ENCODE measurements at regions not wholly inside any gene's neighbourhood (a gene's known extent, or its start where the extent isn't known, plus 50 kb on each side); places are given as distances from the start of the nearest gene placed in this dataset.

DNA sequence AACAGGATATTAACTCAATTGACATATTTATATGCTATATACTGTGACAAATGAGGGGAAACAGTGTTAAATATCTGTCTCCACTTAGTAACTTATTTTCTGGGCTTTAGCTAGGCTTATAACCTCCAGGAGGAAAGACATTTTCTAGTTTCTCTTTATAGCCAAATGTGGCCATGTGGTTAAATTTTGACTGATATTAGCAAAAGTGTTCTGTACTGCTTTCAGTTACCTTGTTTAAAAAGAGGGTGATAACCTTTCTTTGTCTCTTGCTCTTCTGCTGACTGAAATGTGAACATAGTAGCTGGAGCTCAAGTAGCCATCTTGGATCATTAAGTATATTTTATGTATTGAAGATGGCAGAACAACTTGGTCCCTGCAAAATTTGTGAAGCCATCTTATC, 253.7 kb downstream of the PDHA2 start:
- Histone ChIP-seq H3K9me3 (ENCODE audit: insufficient read depth, low read depth, low read length) (no peaks in the 10 kb centered on the region), H3K14ac (ENCODE audit: low read length) (no peak overlapping the region), H3K27me3 (ENCODE audit: insufficient read depth, low read length) (no peaks in the 10 kb centered on the region), H3K18ac (ENCODE audit: low read length) (no peak overlapping the region), H4K8ac (ENCODE audit: low read depth, low read length) (no peak overlapping the region), H3K27ac (ENCODE audit: low read depth, low read length) (no peak overlapping the region), H2BK120ac (ENCODE audit: insufficient read depth, low read length, poor library complexity) (no peak overlapping the region), H3K9ac (ENCODE audit: low read length) (no peak overlapping the region), H3K79me2 (ENCODE audit: control insufficient read depth, insufficient read depth, low read length, poor library complexity) (no peaks in the 10 kb centered on the region), H3K4ac (ENCODE audit: low read depth, low read length) (no peak overlapping the region), H3K36me3 (ENCODE audit: control insufficient read depth in 1 of 2, insufficient read depth in 2 of 2, low read length in 2 of 2) (no peaks in the 10 kb centered on the region), H3K4me3 (ENCODE audit: low read depth, low read length) (no peak overlapping the region), H2BK5ac (ENCODE audit: low read depth, low read length, poor library complexity) (no peak overlapping the region), H2AFZ (ENCODE audit: insufficient read depth, low read length, poor library complexity) (no peak overlapping the region), H3K4me2 (ENCODE audit: low read length) (no peak overlapping the region), H2BK12ac (ENCODE audit: low read length) (no peak overlapping the region), H3K4me1 (ENCODE audit: control insufficient read depth in 1 of 2, insufficient read depth in 2 of 2, low read length in 2 of 2) (no peaks in the 10 kb centered on the region), H4K12ac (ENCODE audit: low read depth, low read length) (no peak overlapping the region), H3K79me1 (ENCODE audit: low read length) (no peaks in the 10 kb centered on the region), H2AK5ac (ENCODE audit: low read length) (no peak overlapping the region), H3K23ac (ENCODE audit: low read length) (no peak overlapping the region), H4K91ac (ENCODE audit: low read depth, low read length) (no peak overlapping the region)
- no peak for DNase-seq

DNA sequence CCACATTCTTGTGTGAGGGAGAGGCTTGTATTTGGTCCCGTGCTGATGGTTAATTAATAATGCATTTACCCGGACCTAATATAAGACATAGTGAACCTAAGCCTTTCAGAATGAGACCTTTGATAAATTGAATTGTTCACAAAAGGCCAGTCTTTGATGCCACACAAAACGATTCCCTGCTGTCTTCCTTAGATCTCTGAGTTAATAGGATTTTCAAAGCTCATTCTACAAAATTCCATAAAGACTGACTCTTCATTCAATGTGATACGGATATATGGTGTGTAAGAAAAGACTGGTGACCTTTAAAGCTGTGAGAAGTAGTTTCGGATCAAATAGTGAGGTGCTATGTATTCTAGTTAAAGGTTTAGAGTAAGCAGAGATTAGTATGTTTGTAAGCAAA, 254.3 kb downstream of the PDHA2 start:
- Histone ChIP-seq H4K12ac (ENCODE audit: low read depth, low read length) (no peak overlapping the region), H3K27ac (ENCODE audit: low read depth, low read length) (no peak overlapping the region), H3K4me3 (ENCODE audit: low read depth, low read length) (no peak overlapping the region), H2AFZ (ENCODE audit: insufficient read depth, low read length, poor library complexity) (no peak overlapping the region), H3K9ac (ENCODE audit: low read length) (no peak overlapping the region), H3K18ac (ENCODE audit: low read length) (no peak overlapping the region), H3K27me3 (ENCODE audit: insufficient read depth, low read length) (no peaks in the 10 kb centered on the region), H3K4me2 (ENCODE audit: low read length) (no peak overlapping the region), H3K14ac (ENCODE audit: low read length) (no peak overlapping the region), H3K4me1 (ENCODE audit: control insufficient read depth in 1 of 2, insufficient read depth in 2 of 2, low read length in 2 of 2) (no peaks in the 10 kb centered on the region), H2AK5ac (ENCODE audit: low read length) (no peak overlapping the region), H3K79me2 (ENCODE audit: control insufficient read depth, insufficient read depth, low read length, poor library complexity) (no peaks in the 10 kb centered on the region), H4K91ac (ENCODE audit: low read depth, low read length) (no peak overlapping the region), H2BK12ac (ENCODE audit: low read length) (no peak overlapping the region), H3K36me3 (ENCODE audit: control insufficient read depth in 1 of 2, insufficient read depth in 2 of 2, low read length in 2 of 2) (no peaks in the 10 kb centered on the region), H3K23ac (ENCODE audit: low read length) (no peak overlapping the region), H3K9me3 (ENCODE audit: insufficient read depth, low read depth, low read length) (no peaks in the 10 kb centered on the region), H3K4ac (ENCODE audit: low read depth, low read length) (no peak overlapping the region), H2BK5ac (ENCODE audit: low read depth, low read length, poor library complexity) (no peak overlapping the region), H3K79me1 (ENCODE audit: low read length) (no peaks in the 10 kb centered on the region), H2BK120ac (ENCODE audit: insufficient read depth, low read length, poor library complexity) (no peak overlapping the region), H4K8ac (ENCODE audit: low read depth, low read length) (no peak overlapping the region)
- no peak for DNase-seq
- WGBS (ENCODE audit: extremely low coverage, insufficient coverage, insufficient read length), result no CpG with 5 or more reads among the region's 5 CpGs

DNA sequence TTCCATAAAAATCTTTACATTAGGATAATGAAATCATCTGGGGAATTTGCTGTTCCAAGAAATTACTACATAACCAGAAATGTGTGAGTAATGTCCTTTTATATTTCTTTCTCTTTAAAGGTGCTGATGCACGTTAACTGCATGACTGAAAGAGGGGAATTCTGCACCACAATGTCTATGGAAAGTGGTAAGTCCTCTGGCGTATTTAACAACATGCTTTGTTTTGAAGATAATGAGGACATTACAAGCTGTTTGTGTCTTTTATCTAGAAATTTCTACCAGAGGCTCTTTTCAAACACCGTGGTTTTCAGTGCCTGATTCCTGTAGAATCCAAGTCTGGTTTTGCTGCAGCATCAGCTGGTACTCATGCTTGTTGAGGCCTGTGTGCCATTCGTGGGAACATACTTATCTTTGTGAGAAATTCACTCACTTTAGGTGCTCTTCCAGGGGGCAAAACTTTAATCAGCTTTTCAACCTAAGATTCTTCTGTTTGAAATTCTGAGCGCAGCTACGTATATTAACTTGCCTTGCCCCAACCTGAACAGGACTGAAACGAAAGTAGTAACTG, 257.2 kb downstream of the PDHA2 start:
- Histone ChIP-seq H3K4me3 (ENCODE audit: low read depth, low read length) (no peak overlapping the region), H2BK120ac (ENCODE audit: insufficient read depth, low read length, poor library complexity) (no peak overlapping the region), H3K27ac (ENCODE audit: low read depth, low read length) (no peak overlapping the region), H3K9me3 (ENCODE audit: insufficient read depth, low read depth, low read length) (no peaks in the 10 kb centered on the region), H2AK5ac (ENCODE audit: low read length) (no peak overlapping the region), H2BK5ac (ENCODE audit: low read depth, low read length, poor library complexity) (no peak overlapping the region), H4K91ac (ENCODE audit: low read depth, low read length) (no peak overlapping the region), H3K14ac (ENCODE audit: low read length) (no peak overlapping the region), H3K4me2 (ENCODE audit: low read length) (no peak overlapping the region), H2BK12ac (ENCODE audit: low read length) (no peak overlapping the region), H3K79me1 (ENCODE audit: low read length) (no peaks in the 10 kb centered on the region), H3K4me1 (ENCODE audit: control insufficient read depth in 1 of 2, insufficient read depth in 2 of 2, low read length in 2 of 2) (no peaks in the 10 kb centered on the region), H2AFZ (ENCODE audit: insufficient read depth, low read length, poor library complexity) (no peak overlapping the region), H3K79me2 (ENCODE audit: control insufficient read depth, insufficient read depth, low read length, poor library complexity) (no peaks in the 10 kb centered on the region), H3K23ac (ENCODE audit: low read length) (no peak overlapping the region), H3K9ac (ENCODE audit: low read length) (no peak overlapping the region), H3K18ac (ENCODE audit: low read length) (no peak overlapping the region), H4K8ac (ENCODE audit: low read depth, low read length) (no peak overlapping the region), H3K27me3 (ENCODE audit: insufficient read depth, low read length) (no peaks in the 10 kb centered on the region), H3K36me3 (ENCODE audit: control insufficient read depth in 1 of 2, insufficient read depth in 2 of 2, low read length in 2 of 2) (no peaks in the 10 kb centered on the region), H3K4ac (ENCODE audit: low read depth, low read length) (no peak overlapping the region), H4K12ac (ENCODE audit: low read depth, low read length) (no peak overlapping the region)
- no peak for DNase-seq
- WGBS (ENCODE audit: extremely low coverage, insufficient coverage, insufficient read length), result no CpG with 5 or more reads among the region's 7 CpGs

DNA sequence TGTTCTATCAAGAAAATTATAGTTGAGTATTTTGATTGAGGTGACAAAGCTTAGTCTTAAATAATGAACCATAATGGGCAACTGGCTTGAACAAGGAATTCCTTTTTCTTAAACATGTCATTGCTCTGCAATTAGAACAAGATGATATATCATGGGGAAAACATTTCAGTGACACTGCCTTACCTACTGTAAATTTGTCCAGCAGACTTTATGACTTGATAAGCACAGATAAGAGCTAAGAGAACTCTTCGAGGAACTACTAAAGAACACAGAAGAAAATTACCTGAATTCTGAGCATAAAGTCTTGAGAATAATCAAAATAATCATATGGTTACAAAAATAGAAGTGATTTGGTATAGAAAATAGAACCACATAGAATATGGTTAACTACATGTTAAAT, 257.8 kb downstream of the PDHA2 start:
- H3K27me3 ChIP-seq (ENCODE audit: insufficient read depth, low read length), result no peaks in the 10 kb centered on the region
- H2BK5ac ChIP-seq (ENCODE audit: low read depth, low read length, poor library complexity), result no peak overlapping the region
- H3K14ac ChIP-seq (ENCODE audit: low read length), result no peak overlapping the region
- H3K9me3 ChIP-seq (ENCODE audit: insufficient read depth, low read depth, low read length), result no peaks in the 10 kb centered on the region
- H2AFZ ChIP-seq (ENCODE audit: insufficient read depth, low read length, poor library complexity), result no peak overlapping the region
- H3K4me3 ChIP-seq (ENCODE audit: low read depth, low read length), result no peak overlapping the region
- H3K4me1 ChIP-seq (ENCODE audit: control insufficient read depth in 1 of 2, insufficient read depth in 2 of 2, low read length in 2 of 2), result no peaks in the 10 kb centered on the region
- no peak overlapping the region for H2BK12ac ChIP-seq (ENCODE audit: low read length)
- H4K12ac ChIP-seq (ENCODE audit: low read depth, low read length), result no peak overlapping the region
- H3K27ac ChIP-seq (ENCODE audit: low read depth, low read length), result no peak overlapping the region
- DNase-seq, result no peak
- no peak overlapping the region for H2AK5ac ChIP-seq (ENCODE audit: low read length)
- no CpG with 5 or more reads among the region's 1 CpG for WGBS (ENCODE audit: extremely low coverage, insufficient coverage, insufficient read length)
- H4K8ac ChIP-seq (ENCODE audit: low read depth, low read length), result no peak overlapping the region
- no peaks in the 10 kb centered on the region for H3K79me2 ChIP-seq (ENCODE audit: control insufficient read depth, insufficient read depth, low read length, poor library complexity)
- no peak overlapping the region for H3K23ac ChIP-seq (ENCODE audit: low read length)
- H3K4ac ChIP-seq (ENCODE audit: low read depth, low read length), result no peak overlapping the region
- no peak overlapping the region for H4K91ac ChIP-seq (ENCODE audit: low read depth, low read length)
- no peak overlapping the region for H2BK120ac ChIP-seq (ENCODE audit: insufficient read depth, low read length, poor library complexity)
- H3K36me3 ChIP-seq (ENCODE audit: control insufficient read depth in 1 of 2, insufficient read depth in 2 of 2, low read length in 2 of 2), result no peaks in the 10 kb centered on the region
- H3K4me2 ChIP-seq (ENCODE audit: low read length), result no peak overlapping the region
- H3K9ac ChIP-seq (ENCODE audit: low read length), result no peak overlapping the region
- H3K18ac ChIP-seq (ENCODE audit: low read length), result no peak overlapping the region
- no peaks in the 10 kb centered on the region for H3K79me1 ChIP-seq (ENCODE audit: low read length)

Data from trophoblast cell (in vitro differentiated cells and primary cell).